GM19463 (cell line): ENCODE measurements at regions not wholly inside any gene's neighbourhood (a gene's known extent, or its start where the extent isn't known, plus 50 kb on each side); places are given as distances from the start of the nearest gene placed in this dataset.

Experiments
- ATAC-seq: cut with Tn5 transposase; IDR thresholded peaks from one replicate; pipeline ENCODE4 v1.9.1; 2021; ENCODE audit warnings: mild to moderate bottlenecking, moderate library complexity; ENCODE audit not compliant: unreplicated experiment

- no peak for ATAC-seq
Observed at GRCh38 chr1:36650200-36651065, 167.7 kb upstream of the CSF3R start.

GRCh38 chr1:36645867-36646266 lies 163.2 kb upstream of the CSF3R start:
- no peak for ATAC-seq

- ATAC-seq = no peak
Observed at GRCh38 chr1:36644556-36644955, 161.8 kb upstream of the CSF3R start.

GRCh38 chr1:36643371-36644270 lies 160.9 kb upstream of the CSF3R start:
- ATAC-seq = no peak

GRCh38 chr1:36642802-36643201 lies 160.1 kb upstream of the CSF3R start:
- ATAC-seq = no peak

GRCh38 chr1:36641776-36642175 lies 159.1 kb upstream of the CSF3R start:
- ATAC-seq = no peak

GRCh38 chr1:36639461-36639860 lies 156.7 kb upstream of the CSF3R start:
- ATAC-seq = no peak

GRCh38 chr1:36638268-36638667 lies 155.6 kb upstream of the CSF3R start:
- no peak for ATAC-seq

GRCh38 chr1:36636206-36636605 lies 153.5 kb upstream of the CSF3R start:
- ATAC-seq = no peak

GRCh38 chr1:36635284-36635683 lies 152.6 kb upstream of the CSF3R start:
- ATAC-seq = no peak

GRCh38 chr1:36628804-36629203 lies 146.1 kb upstream of the CSF3R start:
- no peak for ATAC-seq

GRCh38 chr1:36626435-36626834 lies 143.7 kb upstream of the CSF3R start:
- no peak for ATAC-seq

GRCh38 chr1:36625935-36626310 lies 143.2 kb upstream of the CSF3R start:
- no peak for ATAC-seq

- no peak for ATAC-seq
Observed at GRCh38 chr1:36625253-36625934, 142.7 kb upstream of the CSF3R start.

GRCh38 chr1:36624466-36624865 lies 141.8 kb upstream of the CSF3R start:
- ATAC-seq = no peak

GRCh38 chr1:36622741-36623648 lies 140.3 kb upstream of the CSF3R start:
- no peak for ATAC-seq

- no peak for ATAC-seq
Observed at GRCh38 chr1:36621531-36621930, 138.8 kb upstream of the CSF3R start.

GRCh38 chr1:36620142-36620541 lies 137.4 kb upstream of the CSF3R start:
- no peak for ATAC-seq

- ATAC-seq = no peak
Observed at GRCh38 chr1:36614991-36615390, 132.3 kb upstream of the CSF3R start.

- ATAC-seq = no peak
Observed at GRCh38 chr1:36614571-36614970, 131.9 kb upstream of the CSF3R start.
